HG03354 (cell line): ENCODE measurements at regions not wholly inside any gene's neighbourhood (a gene's known extent, or its start where the extent isn't known, plus 50 kb on each side); places are given as distances from the start of the nearest gene placed in this dataset.
"Not testable (repeated sequence)": the region's sequence is repeated elsewhere in the genome, so short reads cannot be mapped to it uniquely, and the experiment has no call there.

Experiments used
- ATAC-seq: cut with Tn5 transposase; IDR thresholded peaks from one replicate; pipeline ENCODE4 v1.9.1; 2021; ENCODE audit warnings: mild to moderate bottlenecking; ENCODE audit not compliant: unreplicated experiment, poor library complexity, severe bottlenecking

DNA sequence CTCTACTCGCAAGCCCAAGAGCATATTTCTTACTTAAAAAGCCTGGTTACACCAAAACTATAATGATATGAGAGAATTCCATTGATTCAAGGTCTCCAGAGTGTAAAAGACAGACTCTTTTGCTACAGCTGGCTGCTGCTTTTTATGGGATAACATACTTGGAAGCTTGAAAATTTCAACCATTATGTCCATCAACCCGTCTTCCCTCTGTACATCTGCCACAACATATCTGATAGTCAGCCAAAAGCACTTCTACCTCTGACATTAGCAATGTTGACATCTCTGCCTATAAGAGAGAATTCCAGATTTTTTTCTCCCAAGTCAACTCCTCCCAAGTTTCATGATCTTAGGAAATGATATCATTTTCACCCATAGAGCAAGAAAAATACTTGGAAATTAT lies 54.4 kb upstream of the IQCM start:
- no peak for ATAC-seq

- ATAC-seq = no peak
These were observed 66.1 kb upstream of the IQCM start for GRCh38 chr4:149881744-149882143.

- ATAC-seq = no peak
These were observed 66.6 kb upstream of the IQCM start for GRCh38 chr4:149882251-149882650.

DNA sequence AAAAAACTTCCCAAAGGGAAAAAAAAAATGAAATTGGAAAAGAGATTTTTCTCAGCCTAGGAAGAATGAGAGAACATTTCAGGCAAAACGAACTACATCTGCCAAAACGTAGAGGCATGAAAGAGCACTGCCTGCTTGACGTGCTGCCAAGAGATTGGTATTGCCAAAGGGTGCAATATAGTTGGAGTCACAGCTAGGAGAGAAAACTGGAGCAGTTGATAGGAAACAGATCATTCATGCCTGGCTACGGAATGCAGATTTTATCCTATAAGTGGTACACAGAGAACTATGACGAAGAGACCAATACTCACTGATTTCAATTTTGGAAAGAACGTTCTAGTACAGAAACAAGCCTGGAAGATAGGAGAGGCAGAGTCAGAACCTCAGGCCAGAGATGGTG lies 68.4 kb upstream of the IQCM start:
- ATAC-seq = no peak

DNA sequence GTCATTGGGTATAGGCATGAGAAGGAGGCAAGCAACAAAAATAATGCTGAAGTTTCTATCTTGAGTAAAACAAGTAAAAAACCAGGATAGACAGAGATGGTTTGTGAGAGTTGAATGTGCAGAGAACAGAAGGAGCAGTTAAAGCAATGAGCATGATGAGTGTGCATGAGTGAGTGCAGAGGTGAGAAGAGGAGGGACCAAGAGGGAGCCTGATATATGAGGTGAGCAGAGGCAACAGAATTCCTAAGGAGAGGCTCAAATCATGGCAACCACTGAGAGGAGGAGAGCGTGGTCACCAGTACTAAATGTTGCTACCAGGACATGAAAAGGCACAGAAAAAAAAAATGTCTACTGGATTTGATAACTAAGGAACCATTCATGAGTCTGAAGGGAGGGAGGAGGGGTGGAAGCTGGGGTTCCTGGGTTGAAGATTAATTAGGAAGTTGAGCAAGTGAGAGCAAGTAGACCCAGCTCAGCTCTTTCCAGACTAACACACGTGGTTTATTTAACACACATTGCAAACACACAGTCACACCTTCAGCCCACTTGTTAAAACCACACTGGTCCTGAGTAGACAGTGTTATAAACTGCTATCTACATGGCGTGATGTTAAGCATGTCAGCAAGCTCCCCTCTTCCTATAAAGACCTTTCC lies 69.0 kb upstream of the IQCM start:
- no peak for ATAC-seq

DNA sequence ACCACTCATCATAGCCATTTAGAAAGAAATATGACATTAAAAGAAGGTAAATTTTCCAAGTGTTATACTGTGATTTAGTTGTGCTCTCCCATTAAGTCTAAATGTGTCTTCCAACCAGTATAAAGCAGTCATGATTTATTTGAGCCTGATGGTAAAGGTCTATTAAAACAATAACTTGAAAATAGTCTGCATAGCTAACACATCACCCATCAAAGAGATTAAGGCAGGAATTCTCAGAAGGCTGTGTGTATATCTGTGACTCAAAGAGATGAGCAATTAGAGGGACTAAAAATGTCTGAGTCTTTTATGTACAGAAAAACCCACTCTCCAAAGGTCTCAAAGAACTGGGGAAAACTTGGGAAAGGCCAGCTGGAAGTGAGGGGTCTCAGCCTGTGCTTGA lies 70.3 kb upstream of the IQCM start:
- no peak for ATAC-seq

GRCh38 chr4:149886786-149887490 lies 71.3 kb upstream of the IQCM start:
- ATAC-seq = no peak

GRCh38 chr4:149889991-149890390 lies 74.3 kb upstream of the IQCM start:
- no peak for ATAC-seq

DNA sequence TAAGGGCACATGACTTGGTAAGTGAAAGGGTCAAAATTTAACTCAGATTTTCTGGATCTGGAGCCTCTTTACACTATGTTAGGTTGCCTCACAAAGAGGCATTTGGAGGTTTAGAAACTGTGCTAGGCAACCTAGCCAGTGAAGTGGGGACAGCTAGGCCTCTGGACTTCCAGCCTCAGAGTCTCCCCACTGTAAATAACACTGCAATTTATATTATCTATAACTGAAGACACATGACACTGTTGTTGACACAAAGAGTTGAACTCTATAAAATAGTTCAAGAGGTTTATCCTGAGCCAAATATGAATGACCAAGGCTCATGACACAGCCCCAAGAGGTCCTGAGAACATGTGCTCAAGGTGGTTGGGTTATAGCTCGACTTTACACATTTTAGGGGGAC lies 74.9 kb upstream of the IQCM start:
- ATAC-seq = no peak

- ATAC-seq = no peak
These were observed 75.8 kb upstream of the IQCM start for GRCh38 chr4:149891426-149891825.

- no peak for ATAC-seq
These were observed 80.8 kb upstream of the IQCM start for GRCh38 chr4:149896432-149896831.

DNA sequence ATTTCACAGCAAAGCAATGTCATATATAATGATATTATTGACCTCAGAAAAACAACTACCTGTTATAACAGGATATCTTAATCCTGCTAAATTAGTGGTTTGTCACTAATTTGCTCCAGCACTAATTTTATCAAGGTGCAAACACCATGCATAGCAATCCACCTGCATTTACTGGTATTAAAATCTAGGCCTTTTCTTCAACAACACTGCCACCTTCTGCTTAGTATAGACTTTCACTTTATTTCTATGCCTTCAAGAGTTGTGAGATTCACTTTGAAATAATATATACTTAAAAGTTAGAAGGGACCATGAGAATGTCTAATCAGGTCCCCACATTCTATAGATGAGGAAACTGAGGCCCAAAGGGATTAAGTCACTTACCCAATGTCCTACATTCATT lies 82.1 kb upstream of the IQCM start:
- peak; percentile 59 for ATAC-seq

GRCh38 chr4:149901128-149901527 lies 85.5 kb upstream of the IQCM start:
- no peak for ATAC-seq

DNA sequence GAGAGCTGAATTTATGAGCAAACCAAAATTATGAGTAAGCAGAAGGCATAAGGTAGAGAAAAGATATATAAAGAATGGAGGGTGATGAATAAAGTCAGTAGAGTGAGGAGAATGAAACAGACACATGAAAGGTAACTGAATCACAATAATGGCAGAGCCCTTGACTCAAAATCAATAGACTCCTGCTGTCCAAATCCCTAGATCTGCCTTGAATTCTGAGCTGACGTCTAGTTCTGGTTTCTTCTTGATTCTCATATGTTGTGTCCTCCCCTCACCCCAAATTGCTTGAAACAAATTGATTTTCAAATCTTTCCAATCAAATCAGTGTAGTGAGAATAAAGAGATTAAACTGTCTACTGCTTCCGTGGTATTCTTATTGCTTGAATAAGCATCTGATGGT lies 86.6 kb upstream of the IQCM start:
- ATAC-seq = no peak

GRCh38 chr4:149910177-149910576 lies 94.5 kb upstream of the IQCM start:
- ATAC-seq = no peak

DNA sequence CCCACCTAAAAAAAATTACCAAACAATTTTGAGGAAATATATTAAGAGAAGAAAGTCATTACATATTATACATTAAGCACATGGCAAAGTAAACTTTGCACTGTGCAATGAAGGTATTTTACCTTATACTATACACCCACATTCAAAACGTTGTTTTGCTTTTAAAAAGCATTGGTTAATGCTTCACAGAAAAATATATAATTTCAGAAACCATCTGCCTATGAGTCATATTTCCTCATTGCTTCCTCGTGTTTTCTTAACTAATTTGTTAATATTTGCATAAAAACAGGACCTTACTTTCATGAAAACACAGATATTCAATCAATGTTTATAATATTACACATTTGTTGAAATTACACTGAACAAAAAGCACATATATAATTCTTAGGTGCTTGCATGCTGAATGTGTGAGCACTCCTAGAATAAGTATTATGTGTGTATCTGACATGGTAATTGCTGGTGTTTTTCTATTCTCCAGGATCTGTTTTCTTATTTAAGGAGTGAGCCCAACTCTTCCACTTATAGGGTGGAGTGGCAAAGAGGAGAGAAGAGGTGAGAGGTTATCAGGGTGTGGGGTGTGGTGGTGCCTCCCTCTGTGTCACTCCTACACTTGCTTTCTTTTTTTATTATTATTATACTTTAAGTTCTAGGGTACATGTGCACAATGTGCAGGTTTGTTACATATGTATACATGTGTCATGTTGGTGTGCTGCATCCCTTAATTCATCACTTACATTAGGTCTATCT lies 95.1 kb upstream of the IQCM start:
- no peak for ATAC-seq

DNA sequence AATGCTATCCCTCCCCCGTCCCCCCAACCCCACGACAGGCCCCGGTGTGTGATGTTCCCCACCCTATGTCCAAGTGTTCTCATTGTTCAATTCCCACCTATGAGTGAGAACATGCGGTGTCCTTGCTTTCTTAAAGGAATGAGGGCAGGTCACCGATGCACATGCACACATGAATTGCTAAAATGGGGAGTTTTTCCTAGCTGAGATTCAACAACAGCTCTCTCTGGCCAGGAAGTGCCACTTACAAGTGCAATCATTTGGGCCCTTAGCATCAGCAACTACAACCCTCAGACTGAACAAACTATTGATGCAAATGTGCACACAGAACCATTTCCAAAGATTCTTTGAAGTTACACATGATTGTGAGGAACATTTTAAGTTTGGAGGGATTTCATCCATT lies 95.7 kb upstream of the IQCM start:
- no peak for ATAC-seq

- no peak for ATAC-seq
These were observed 96.4 kb upstream of the IQCM start for GRCh38 chr4:149912000-149912399.

DNA sequence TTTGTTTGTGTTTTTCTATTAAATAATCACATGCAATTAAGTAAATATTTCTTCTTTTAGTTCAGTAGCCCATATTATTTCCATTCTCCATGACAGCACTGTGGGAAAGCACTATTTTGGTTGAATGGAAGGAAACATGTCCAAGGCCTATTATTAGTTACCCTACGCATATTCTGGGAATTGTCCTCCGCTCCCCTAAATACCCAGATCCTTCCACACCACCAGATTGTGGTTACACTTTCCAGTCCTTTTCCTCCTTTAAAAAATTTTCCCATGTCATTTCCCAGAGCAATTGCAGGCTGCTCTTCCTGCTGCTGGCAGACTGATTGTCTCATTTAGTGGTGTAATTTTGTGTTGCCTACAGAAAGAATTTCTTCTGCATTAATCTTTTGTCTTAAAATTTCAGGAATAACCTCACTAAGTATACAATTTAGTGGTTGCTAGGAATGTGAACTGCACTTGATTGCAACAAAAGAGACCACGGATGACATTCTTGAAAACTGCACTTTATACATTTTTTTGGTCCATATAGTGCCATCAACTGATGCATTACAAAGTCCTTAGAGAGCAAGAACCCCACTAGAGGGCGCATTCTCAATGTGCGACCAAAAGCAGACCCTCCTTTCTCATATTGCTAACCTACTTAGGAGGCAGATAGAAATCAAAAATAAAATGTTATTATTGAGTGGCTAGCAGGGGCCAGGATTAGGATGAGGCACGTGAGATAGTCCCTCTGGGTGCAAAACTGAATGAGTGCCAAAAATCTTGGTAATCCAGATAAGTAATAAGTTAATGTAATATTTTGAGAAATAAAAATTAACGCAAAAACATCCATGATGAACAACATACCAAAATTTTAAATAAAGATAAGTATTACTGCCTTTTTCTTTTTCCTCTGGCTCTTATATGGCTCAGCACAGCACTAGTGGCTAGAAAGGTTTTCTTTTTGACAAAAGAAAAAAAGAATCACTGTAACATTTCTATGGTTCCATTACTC lies 98.8 kb upstream of the IQCM start:
- peak; percentile 88 for ATAC-seq

DNA sequence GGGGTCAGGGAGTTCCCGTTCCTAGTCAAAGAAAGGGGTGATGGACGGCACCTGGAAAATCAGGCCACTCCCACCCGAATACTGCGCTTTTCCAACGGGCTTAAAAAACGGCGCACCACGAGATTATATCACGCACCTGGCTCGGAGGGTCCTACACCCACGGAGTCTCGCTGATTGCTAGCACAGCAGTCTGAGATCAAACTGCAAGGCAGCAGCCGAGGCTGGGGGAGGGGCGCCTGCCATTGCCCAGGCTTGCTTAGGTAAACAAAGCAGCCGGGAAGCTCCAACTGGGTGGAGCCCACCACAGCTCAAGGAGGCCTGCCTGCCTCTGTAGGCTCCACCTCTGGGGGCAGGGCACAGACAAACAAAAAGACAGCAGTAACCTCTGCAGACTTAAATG lies 100.1 kb upstream of the IQCM start:
- not testable (repeated sequence) for ATAC-seq
